GM21529 (cell line): ENCODE measurements at regions not wholly inside any gene's neighbourhood (a gene's known extent, or its start where the extent isn't known, plus 50 kb on each side); places are given as distances from the start of the nearest gene placed in this dataset.
"Not testable (repeated sequence)": the region's sequence is repeated elsewhere in the genome, so short reads cannot be mapped to it uniquely, and the experiment has no call there.

Experiments used
- ATAC-seq: cut with Tn5 transposase; IDR thresholded peaks from one replicate; pipeline ENCODE4 v1.9.1; 2021; ENCODE audit not compliant: unreplicated experiment

DNA sequence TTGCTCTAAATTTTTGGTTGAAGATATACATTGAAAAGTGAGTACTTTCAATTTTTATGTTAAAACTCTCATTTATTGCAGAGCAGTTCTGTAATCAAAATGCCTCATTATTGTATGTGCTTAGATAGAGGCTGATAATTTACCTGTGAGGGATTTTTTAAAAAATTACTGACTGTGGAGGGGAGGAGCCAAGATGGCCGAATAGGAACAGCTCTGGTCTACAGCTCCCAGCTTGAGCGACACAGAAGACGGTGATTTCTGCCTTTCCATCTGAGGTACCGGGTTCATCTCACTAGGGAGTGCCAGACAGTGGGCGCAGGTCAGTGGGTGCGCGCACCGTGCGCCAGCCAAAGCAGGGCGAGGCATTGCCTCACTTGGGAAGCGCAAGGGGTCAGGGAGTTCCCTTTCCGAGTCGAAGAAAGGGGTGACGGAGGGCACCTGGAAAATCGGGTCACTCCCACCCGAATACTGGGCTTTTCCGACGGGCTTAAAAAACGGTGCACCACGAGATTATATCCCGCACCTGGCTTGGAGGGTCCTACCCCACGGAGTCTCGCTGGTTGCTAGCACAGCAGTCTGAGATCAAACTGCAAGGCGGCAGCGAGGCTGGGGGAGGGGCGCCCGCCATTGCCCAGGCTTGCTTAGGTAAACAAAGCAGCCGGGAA, 89.4 kb downstream of the DDX11 start:
- not testable (repeated sequence) for ATAC-seq

- ATAC-seq, result not testable (repeated sequence)
Observed at GRCh38 chr12:31174293-31174692, 100.6 kb downstream of the DDX11 start.

DNA sequence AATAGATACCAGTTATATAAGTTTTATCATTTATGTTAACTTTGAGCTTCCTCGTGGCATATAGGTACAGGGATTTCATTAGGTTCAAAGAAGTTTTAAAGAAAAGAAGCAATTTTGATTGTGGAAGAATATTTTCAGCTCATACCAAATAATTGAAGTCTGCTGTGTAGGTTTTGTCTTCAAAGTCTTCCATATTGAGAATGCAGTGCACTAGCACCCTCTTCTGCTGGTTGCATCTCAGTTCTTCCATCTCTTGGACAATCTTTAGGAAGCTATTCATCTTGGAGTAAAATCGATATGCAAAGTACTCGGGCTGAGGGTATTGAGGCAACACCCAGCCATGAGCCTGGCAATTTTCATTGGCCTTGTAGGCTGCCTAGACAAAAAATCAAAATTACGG, 103.9 kb downstream of the DDX11 start:
- not testable (repeated sequence) for ATAC-seq

GRCh38 chr12:31178875-31179274, 105.2 kb downstream of the DDX11 start:
- ATAC-seq, result not testable (repeated sequence)

GRCh38 chr12:31179627-31180237, 106.1 kb downstream of the DDX11 start:
- not testable (repeated sequence) for ATAC-seq

DNA sequence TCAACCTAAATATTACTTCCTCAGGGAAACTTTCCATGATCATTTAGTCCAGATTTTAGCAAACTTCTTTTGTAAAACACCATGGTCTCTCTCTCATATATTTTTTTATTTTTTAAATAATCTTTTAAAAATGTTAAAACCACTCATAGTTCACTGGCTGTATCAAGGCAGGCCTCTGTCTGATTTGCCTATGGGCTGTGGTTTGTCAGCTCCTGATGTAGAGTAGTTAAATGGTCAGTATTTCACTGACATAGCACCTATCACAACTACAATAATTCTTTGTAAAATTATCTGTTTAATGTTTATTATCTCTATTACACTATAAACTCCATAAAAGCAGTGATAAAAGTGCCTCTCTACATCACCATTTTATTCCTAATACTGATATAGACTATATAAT, 108.9 kb downstream of the DDX11 start:
- peak; percentile 58 for ATAC-seq

DNA sequence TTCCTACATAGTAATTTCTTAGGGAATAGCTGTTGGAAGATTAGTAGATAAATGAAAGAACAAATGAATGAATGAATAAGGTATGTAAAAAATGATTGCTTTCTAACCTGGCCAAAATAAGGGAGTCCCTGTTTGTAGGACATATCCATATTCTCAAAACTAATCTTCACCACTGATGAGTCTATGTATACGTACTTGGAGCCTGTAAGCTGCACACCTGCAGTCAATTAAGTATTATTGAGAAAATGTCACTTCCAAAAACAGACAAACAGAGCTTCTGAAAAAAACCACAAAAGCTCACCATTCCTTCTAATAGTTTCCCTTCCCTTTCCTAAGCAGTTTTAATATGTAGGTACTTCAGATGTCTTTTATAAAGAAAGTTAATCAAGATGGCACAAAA, 109.4 kb downstream of the DDX11 start:
- ATAC-seq, result peak; percentile 62

DNA sequence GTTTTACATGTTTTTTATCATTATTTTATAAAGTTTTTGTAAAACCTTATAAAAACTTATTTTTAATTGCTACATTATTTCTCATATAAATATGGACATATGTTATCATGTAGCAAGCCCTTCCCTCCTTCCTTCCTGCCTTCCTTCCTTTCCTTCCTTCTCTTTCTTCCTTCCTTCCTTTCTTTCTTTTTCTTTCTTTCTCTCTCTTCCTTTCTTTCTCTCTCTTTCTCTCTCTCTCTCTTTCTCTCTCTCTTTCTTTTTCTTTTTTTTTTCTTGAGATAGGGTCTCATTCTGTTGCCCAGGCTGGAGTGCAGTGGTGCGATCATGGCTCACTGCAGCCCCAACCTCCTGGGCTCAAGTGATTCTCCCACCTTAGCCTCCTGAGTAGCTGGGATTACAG, 110.2 kb downstream of the DDX11 start:
- ATAC-seq, result not testable (repeated sequence)

GRCh38 chr12:31184667-31185066, 111.0 kb downstream of the DDX11 start:
- not testable (repeated sequence) for ATAC-seq

DNA sequence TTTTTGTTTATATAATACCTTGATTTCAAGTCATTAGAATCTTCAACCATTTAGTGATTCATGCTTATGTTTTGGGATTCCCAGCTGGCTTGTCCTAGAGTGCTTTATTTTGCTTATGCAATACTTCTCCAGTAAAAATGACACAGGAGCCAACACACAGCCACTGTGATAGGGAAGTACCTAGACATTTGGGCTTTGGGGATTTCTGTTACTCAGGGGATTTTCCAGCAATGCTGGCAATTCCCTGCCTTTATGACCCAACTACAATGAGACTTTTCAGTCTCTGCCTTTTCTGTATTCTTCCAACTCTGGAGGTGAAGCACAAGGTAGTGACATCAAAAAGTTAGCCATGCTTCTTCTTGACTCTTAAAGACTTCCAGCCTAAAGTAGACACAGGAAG, 119.0 kb downstream of the DDX11 start:
- ATAC-seq, result peak; percentile 52

- not testable (repeated sequence) for ATAC-seq
Observed at GRCh38 chr12:31195620-31196019, 122.0 kb downstream of the DDX11 start.

GRCh38 chr12:31199476-31199875, 125.8 kb downstream of the DDX11 start:
- ATAC-seq, result not testable (repeated sequence)

- ATAC-seq, result no peak
Observed at GRCh38 chr12:31201382-31201781, 124.6 kb downstream of the SINHCAF start.

DNA sequence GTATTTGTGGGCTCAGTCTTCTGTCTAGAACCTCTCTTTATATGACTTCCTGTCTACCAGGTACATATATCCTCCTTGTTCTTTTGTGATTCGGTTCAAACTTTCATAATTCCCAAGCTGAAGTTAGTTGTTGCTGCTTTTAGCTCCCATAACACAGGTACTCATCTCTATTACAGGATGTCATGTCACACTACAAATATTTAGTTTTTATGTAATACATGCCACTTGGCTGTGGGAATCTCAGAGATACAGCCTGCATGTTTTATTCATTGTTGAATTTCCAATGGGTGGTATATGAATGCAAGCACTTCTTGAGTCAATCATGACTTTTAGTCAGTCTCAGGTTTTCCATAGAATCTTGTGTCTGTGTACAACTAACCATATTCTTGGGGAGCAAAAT, 122.7 kb downstream of the SINHCAF start:
- no peak for ATAC-seq

DNA sequence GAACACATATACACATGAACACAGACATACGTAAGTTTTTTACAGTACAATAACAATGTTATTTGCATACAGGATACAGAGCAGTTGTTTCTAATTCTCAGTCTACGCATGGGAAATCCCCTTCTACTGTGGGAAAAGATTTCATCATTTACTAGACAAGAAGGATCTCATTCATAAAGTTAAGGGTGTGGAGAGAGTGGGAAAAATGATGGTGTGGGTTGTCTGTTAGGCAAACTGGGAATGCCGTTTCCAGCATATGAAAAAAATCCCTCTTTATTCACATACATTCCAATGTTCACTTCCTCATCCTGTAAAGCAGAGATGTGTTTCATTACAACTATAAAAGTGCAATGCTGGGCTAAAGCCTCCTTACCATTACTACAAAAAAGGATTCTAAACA, 120.9 kb downstream of the SINHCAF start:
- ATAC-seq, result peak; percentile 97

DNA sequence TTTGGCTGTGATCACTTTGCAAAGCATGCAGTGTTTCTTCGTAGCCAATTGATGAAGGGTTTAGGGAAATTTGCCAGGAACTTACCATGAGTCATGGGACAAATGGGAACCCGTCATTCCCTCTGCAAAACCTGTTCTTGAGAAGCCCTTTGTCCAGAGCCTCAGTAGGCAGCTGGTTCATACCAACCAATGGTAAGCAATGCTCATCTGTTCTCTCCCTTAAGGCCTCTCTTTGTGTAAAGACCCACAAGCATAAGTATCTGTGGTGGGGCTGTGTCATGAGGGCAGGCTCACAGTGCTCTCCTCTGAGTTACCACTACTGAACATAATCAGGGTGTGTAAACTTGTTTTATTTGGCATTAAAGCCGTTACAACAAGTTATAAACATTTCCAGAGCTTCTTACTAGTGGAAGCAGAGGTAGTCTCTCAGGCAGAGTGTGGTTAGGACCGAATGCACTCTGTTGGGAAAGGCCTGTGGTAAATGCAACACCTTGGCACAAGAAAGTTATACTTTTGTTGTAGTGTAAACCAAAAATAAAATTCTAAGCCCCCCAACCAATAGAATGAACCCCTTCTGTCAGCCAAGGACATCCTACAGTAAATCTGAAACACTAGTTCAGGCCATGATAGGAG, 119.8 kb downstream of the SINHCAF start:
- ATAC-seq, result no peak

- no peak for ATAC-seq
Observed at GRCh38 chr12:31207799-31208465, 118.0 kb downstream of the SINHCAF start.

GRCh38 chr12:31210104-31210503, 115.8 kb downstream of the SINHCAF start:
- ATAC-seq, result no peak

DNA sequence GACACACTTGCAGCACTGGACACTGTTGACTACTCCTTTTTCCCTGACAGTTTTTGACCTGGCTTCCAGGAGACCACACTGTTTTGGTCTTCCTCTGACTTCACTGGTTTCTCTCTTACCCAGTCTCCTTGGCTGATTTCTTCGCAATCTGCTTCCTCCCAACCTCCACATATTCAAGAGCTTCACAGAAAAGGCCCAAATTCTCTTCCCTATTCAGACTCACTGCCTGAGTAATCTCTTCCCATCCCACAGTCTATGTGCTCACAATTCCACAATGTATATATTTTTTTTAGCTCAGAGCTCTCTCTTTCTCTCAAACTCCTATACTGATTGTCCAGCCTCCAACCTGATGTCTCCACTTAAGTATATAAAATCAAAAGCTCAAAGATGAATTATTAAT, 115.4 kb downstream of the SINHCAF start:
- no peak for ATAC-seq

- ATAC-seq, result no peak
Observed at GRCh38 chr12:31214626-31215517, 111.1 kb downstream of the SINHCAF start.
